ENCODE measurements at regions not wholly inside any gene's neighbourhood (a gene's known extent, or its start where the extent isn't known, plus 50 kb on each side); places are given as distances from the start of the nearest gene placed in this dataset.

- DNase-seq, result no peak
Measured at GRCh38 chr9:18159254-18159653, 314.7 kb upstream of the ADAMTSL1 start.

GRCh38 chr9:18163146-18163545 lies 310.8 kb upstream of the ADAMTSL1 start:
- DNase-seq, result no peak

DNA sequence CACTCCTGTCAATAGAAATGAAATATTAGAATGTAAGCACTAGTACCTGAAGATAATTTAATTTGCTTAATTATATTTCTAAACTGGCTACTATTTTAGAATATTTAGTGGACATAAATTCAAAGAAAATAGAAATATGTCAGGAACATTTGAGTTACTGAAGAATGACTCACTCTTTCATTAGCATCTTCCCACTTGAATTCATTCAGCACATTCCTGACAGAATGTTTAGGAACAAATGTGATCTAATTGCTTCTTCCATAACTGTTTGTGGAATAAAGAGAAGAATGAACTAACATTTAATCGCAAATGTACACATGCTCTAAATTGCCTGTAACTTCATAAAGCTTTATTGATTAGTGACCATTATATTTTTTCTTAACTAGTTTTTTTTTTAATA lies 306.2 kb upstream of the ADAMTSL1 start:
- no peak for DNase-seq

- no peak for DNase-seq
Measured at GRCh38 chr9:18173923-18174322, 300.0 kb upstream of the ADAMTSL1 start.

DNA sequence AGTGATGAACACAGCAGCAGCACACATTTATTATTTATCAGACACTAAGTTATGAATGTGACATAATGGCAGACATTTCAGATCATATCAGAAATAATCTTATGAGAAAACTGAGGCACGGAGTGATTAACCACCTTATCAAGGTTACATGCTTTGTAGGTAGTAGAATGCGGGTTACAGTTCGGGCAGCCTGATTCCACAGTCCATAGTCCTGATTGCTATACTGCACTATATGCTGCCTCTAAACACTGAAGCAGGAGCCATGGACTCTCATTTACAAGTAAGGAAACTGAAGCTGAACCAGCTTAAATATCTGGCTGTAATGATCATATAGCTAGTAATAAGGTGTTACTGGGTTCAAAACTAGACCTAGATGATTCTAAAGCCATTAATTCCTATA lies 291.3 kb upstream of the ADAMTSL1 start:
- DNase-seq, result no peak

DNA sequence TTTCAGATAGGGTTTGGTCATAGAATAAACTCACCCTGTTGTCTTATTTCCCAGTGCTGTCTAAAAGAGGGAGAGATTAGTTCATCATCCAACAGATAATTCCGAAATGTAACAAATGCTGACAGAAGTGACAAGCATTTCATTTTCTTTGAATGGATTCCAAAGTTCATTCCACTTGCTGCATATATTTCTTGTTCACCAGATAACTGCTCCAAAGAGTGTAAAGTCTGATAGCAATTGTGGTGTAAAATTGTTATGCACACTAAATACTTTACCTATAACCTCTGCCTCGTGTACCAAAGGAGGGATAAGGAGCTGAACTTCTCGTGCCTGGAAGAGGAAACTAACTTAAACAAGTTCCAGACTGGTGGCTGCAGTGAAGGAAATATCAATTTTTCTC lies 290.0 kb upstream of the ADAMTSL1 start:
- DNase-seq, result no peak

- DNase-seq, result no peak
Measured at GRCh38 chr9:18184401-18184800, 289.6 kb upstream of the ADAMTSL1 start.

DNA sequence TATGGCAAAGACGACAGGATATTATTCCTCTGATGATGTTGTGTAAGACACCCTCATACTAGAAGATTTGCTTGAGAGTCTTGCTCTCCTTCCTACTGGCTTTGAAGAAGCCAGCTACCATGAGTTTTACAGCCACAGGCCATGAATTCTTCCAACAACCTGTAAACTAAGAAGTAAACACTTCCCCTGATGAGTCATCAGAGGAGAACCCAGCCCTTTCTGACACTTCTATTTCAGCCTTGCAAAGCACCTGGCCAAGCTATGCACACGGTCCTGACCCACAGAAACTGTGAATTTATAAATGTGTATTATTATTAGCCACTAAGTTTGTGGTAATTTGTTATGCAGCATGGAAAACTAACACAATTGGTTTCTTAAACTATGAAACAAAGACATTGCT lies 288.8 kb upstream of the ADAMTSL1 start:
- no peak for DNase-seq

DNA sequence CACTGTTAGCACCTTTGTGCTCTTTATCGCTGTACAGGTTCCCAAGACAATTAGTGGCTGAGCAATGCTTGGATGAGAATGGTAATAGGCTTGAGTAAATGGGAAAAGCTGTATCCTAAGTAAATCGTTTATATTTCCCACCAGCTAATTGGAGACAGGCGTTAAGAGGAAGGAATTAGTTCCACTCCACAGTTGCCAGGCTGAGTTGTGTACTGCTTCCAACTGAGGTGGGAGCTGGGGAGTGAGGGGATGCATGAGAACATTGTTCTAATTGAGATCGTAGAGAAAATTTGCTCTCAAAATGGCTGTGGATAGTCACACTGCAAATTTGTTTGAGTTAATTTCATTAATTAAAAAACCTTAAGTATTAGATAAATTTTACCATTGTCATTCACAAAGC lies 285.0 kb upstream of the ADAMTSL1 start:
- DNase-seq, result no peak

DNA sequence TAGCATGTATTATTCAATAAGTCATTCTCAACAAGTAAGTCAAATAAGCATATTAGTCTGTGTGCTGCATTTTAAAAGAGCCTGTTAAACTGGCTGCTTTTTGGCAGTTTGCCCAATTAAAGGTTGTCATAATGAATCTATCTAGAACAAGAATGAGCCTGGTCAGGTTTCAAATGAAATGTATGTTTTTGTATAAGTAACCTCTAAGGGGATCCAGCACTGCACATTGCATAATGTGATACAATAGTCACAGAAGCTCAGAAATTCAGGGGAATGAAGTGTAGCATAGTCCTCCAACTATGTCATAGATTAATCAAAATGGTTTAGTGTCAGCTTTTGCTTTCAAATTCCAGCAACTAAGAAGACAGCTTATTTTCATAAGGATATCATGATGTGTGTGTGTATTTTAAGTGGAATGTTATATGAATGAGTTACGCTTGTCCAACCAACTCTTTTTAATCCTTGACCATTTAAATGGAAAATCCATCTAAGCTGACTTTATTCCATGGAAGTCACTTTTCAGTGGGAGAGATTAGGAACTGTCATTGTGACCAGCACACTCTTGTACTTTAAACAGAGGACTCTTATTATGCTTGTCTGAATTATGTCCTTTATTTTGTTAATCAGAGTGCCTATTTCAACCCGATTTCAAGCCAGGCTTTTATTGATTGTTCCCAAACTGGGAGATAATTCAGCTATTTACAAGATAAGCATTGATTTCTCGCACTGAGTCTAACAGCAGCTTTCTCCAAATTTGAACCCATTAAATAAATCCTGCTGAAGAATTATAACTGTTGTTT lies 283.9 kb upstream of the ADAMTSL1 start:
- peak; percentile 6 for DNase-seq

- DNase-seq, result no peak
Measured at GRCh38 chr9:18190671-18191374, 283.1 kb upstream of the ADAMTSL1 start.

- no peak for DNase-seq
Measured at GRCh38 chr9:18194316-18194715, 279.6 kb upstream of the ADAMTSL1 start.

DNA sequence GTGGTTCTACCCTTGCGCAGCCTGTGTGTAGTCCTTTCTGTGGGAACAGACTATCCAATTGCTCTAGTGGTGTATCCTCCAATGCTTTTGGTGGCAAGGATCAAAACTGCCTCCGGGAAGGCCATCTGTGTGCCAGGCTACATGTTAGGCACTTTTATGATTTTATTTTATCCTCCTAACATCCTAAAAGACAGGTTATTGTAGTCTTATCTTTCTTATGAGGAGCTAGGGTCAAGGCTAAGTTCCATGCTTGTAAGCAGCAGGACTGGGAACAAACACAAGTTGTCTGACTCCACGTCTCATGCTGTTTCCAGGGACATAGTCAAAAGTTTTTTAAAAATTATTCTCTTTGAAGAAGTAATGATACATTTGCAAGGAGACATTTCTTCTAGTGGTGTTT lies 278.7 kb upstream of the ADAMTSL1 start:
- DNase-seq, result no peak

DNA sequence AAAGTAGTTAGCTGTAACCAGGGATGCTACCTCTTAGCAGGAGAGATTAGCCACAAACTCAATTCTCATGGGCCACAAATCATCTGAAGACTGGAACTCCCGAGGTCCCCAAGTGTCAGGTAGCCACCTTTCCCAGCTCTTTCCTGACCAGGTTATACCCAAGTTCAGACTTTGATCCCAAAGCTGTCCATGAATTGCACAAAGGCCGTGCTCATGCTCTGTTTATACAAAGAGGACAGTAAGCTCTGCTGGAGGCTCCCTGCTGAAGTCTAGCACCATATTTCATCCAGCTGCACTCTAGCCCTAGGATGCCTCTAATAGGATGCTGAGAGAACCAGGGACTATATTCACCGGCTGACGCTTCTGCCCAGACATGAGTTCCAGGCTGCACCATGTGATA lies 271.0 kb upstream of the ADAMTSL1 start:
- no peak for DNase-seq

GRCh38 chr9:18207735-18208134 lies 266.2 kb upstream of the ADAMTSL1 start:
- no peak for DNase-seq

DNA sequence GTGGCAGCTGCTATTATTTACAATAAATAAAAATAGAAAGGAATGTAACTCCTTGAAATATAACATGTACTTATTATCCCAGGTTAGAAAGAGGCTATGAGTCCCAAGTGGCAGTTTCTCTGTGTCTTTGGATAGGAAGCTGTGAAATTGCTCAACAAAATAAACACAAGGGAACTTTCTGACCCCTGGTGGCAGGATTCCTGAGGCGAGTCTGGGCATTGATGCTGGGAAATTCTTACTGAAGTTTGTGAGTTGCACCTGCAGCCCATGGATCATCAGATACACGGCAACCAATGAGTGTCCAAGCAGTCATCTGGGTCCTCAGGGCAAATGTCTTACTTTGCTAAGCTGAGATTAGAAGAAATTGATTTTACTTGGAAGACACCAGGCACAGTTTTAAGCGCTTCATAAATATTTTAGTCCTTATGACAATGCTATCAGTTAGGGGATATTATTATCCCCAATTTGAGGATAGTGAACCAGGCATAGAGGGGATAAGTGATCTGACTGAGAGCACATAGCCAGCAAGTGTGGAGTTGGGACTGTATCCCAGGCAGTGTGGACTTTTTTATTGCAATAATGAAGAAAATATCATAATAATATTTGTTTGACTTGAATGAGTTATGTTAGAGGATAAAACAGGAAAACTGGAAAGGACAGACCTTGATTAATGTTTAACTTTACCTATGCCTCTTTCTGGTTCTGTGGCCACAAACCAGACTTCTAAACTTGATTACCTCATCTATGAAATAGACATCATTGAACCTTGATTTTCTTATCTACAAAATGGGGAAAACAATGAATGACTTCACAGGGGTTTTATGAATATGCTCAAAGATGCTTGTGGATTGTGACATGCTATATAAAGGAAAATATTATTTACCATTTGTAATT lies 265.5 kb upstream of the ADAMTSL1 start:
- peak; percentile 24 for DNase-seq

GRCh38 chr9:18215626-18216025 lies 258.3 kb upstream of the ADAMTSL1 start:
- DNase-seq, result no peak

DNA sequence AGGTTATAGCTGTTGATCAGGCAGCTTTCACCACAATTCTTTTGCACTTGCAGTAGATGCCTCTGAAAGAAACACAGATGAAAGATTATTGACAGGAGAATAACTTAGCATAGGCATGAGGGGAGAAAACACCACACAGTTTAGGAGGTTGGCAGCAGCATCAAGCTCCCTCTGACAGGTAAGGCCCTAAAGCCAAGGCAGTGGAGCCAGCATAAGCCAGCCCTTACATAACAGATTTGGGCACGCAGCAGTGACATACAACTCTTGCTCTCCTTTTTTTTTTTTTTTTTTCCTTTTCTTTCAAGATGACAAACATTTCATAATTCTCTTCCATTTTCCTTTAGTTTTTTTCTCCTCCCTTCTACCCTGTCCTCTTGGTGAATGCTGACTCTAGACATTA lies 257.6 kb upstream of the ADAMTSL1 start:
- no peak for DNase-seq

- DNase-seq, result no peak
Measured at GRCh38 chr9:18228101-18228500, 245.9 kb upstream of the ADAMTSL1 start.

- no peak for DNase-seq
Measured at GRCh38 chr9:18229992-18230676, 243.8 kb upstream of the ADAMTSL1 start.

GRCh38 chr9:18233311-18233710 lies 240.6 kb upstream of the ADAMTSL1 start:
- no peak for DNase-seq

GRCh38 chr9:18233776-18234445 lies 240.0 kb upstream of the ADAMTSL1 start:
- no peak for DNase-seq

All from hematopoietic multipotent progenitor cell treated with erythropoietin and hydrocortisone succinate and interleukin-3 and kit ligand, for 4 days (in vitro differentiated cells).